ENCODE measurements at regions not wholly inside any gene's neighbourhood (a gene's known extent, or its start where the extent isn't known, plus 50 kb on each side); places are given as distances from the start of the nearest gene placed in this dataset.

- H3K36me3 ChIP-seq (ENCODE audit: control insufficient read depth in 3 of 3, insufficient read depth in 3 of 3, low read length in 3 of 3): no peaks in the 10 kb centered on the region
- no peak overlapping the region for H3K27ac ChIP-seq (ENCODE audit: low read depth, low read length)
- peaks cover 0 to 7% (median 0%) of the 10 kb centered on the region in 3 donors for H3K4me1 ChIP-seq (ENCODE audit: control insufficient read depth in 3 of 3, insufficient read depth in 3 of 3, low read length in 3 of 3)
- H3K27me3 ChIP-seq (ENCODE audit: control insufficient read depth in 3 of 3, insufficient read depth in 3 of 3, low read length in 3 of 3): no peaks in the 10 kb centered on the region
- H3K9ac ChIP-seq (ENCODE audit: low read depth in 1 of 3, low read length in 3 of 3): no peak overlapping the region
- H3K4me3 ChIP-seq (ENCODE audit: low read length in 3 of 3): no peak overlapping the region
- H3K9me3 ChIP-seq (ENCODE audit: control insufficient read depth in 3 of 3, low read length in 3 of 3): no peaks in the 10 kb centered on the region
Observed at GRCh38 chr18:56067214-56067894, 479.4 kb upstream of the TCF4 start.

DNA sequence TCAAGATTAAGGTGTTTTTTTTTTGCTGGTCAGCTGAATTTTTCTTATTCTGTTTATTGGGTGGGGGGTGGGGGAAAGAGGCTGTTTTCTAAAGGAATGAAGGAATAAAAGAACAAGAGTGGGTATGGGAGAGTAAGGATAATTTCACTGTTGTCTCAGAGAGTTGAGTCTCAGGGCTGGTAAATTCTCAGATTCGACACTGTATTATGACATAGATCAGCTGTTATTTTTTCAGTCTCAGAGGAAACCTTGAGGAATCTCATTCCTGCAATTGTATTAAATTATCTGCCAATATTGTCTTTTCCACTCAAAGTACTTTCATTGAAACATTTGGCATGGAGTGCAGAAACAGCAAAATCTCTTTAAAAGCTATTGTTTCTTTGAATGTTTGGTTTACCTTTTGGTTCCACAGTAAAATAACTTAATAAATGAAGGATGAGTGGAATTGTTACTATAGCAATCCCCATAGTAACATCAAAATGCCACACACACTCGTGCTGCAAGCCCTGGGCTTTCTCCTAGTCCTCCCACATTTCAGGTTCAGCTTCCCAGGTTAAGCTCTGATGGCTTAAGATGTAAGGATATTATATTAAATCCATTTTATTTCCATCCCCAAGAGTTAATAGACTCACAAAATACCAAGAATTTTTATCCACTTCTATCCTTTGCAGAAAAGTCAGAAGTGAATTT, 478.7 kb upstream of the TCF4 start:
- H3K27me3 ChIP-seq (ENCODE audit: control insufficient read depth in 3 of 3, insufficient read depth in 3 of 3, low read length in 3 of 3): no peaks in the 10 kb centered on the region
- no peak overlapping the region for H3K9ac ChIP-seq (ENCODE audit: low read depth in 1 of 3, low read length in 3 of 3)
- H3K36me3 ChIP-seq (ENCODE audit: control insufficient read depth in 3 of 3, insufficient read depth in 3 of 3, low read length in 3 of 3): no peaks in the 10 kb centered on the region
- H3K4me3 ChIP-seq (ENCODE audit: low read length in 3 of 3): no peak overlapping the region
- no peaks in the 10 kb centered on the region for H3K9me3 ChIP-seq (ENCODE audit: control insufficient read depth in 3 of 3, low read length in 3 of 3)
- no peak overlapping the region for H3K27ac ChIP-seq (ENCODE audit: low read depth, low read length)
- peaks cover 0 to 7% (median 0%) of the 10 kb centered on the region in 3 donors for H3K4me1 ChIP-seq (ENCODE audit: control insufficient read depth in 3 of 3, insufficient read depth in 3 of 3, low read length in 3 of 3)

GRCh38 chr18:56065086-56065485, 477.1 kb upstream of the TCF4 start:
- Histone ChIP-seq H3K9me3 (ENCODE audit: control insufficient read depth in 3 of 3, low read length in 3 of 3) (no peaks in the 10 kb centered on the region), H3K27me3 (ENCODE audit: control insufficient read depth in 3 of 3, insufficient read depth in 3 of 3, low read length in 3 of 3) (no peaks in the 10 kb centered on the region), H3K36me3 (ENCODE audit: control insufficient read depth in 3 of 3, insufficient read depth in 3 of 3, low read length in 3 of 3) (no peaks in the 10 kb centered on the region), H3K27ac (ENCODE audit: low read depth, low read length) (no peak overlapping the region), H3K9ac (ENCODE audit: low read depth in 1 of 3, low read length in 3 of 3) (no peak overlapping the region), H3K4me3 (ENCODE audit: low read length in 3 of 3) (no peak overlapping the region), H3K4me1 (ENCODE audit: control insufficient read depth in 3 of 3, insufficient read depth in 3 of 3, low read length in 3 of 3) (peaks cover 0 to 7% (median 0%) of the 10 kb centered on the region in 3 donors)

DNA sequence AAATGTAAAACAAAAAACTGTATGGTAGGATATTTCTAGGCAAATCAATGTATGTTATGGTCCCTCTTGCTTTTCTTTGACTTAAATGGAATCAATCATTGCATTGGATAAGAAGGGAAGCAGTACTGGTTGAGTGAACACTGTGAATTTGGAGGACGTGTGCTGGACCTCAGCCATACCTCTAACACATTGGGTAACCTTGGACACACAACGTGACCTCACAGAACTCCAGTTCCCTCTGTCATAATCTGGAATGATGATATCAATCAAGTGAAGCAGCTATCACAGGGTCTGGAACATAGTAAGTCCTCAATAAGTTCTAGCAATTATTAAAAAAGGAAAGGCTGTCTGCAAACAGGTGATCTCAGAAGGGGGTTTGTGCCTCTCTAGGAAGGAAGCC, 474.9 kb upstream of the TCF4 start:
- no peaks in the 10 kb centered on the region for H3K27me3 ChIP-seq (ENCODE audit: control insufficient read depth in 3 of 3, insufficient read depth in 3 of 3, low read length in 3 of 3)
- no peak overlapping the region for H3K4me3 ChIP-seq (ENCODE audit: low read length in 3 of 3)
- no peak overlapping the region for H3K27ac ChIP-seq (ENCODE audit: low read depth, low read length)
- H3K9me3 ChIP-seq (ENCODE audit: control insufficient read depth in 3 of 3, low read length in 3 of 3): no peaks in the 10 kb centered on the region
- H3K36me3 ChIP-seq (ENCODE audit: control insufficient read depth in 3 of 3, insufficient read depth in 3 of 3, low read length in 3 of 3): no peaks in the 10 kb centered on the region
- peaks cover 0 to 2% (median 0%) of the 10 kb centered on the region in 3 donors for H3K4me1 ChIP-seq (ENCODE audit: control insufficient read depth in 3 of 3, insufficient read depth in 3 of 3, low read length in 3 of 3)
- H3K9ac ChIP-seq (ENCODE audit: low read depth in 1 of 3, low read length in 3 of 3): no peak overlapping the region

DNA sequence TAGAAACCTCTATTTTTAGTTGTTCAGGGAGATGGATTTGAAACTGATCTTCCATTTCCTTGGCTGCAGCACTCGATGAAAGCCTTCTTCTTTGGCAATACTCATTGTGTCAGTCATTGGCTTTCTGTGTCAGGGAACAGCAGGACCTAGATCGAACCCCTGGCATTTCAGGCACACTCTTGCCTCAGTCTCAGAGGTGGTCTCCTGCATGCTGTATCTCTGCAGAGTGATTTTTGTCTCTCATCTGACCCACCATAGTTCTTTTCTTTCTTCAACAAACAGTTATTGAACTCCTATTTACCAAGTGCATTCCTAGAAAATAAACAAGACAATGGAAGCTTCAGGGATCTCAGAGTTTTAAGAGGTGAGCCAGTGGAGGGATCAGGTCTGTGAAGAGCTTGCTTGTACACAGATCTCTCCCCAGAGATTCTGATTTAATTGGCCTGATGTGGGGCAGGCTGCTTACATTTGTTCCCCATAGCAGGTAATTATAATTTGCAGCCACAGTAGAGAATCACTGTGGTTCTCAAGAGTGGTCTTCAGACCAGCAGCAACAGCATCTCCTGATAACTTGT, 473.1 kb upstream of the TCF4 start:
- Histone ChIP-seq H3K9ac (ENCODE audit: low read depth in 1 of 3, low read length in 3 of 3) (no peak overlapping the region), H3K4me1 (ENCODE audit: control insufficient read depth in 3 of 3, insufficient read depth in 3 of 3, low read length in 3 of 3) (peaks cover 0 to 2% (median 0%) of the 10 kb centered on the region in 3 donors), H3K36me3 (ENCODE audit: control insufficient read depth in 3 of 3, insufficient read depth in 3 of 3, low read length in 3 of 3) (no peaks in the 10 kb centered on the region), H3K27ac (ENCODE audit: low read depth, low read length) (no peak overlapping the region), H3K27me3 (ENCODE audit: control insufficient read depth in 3 of 3, insufficient read depth in 3 of 3, low read length in 3 of 3) (no peaks in the 10 kb centered on the region), H3K4me3 (ENCODE audit: low read length in 3 of 3) (no peak overlapping the region), H3K9me3 (ENCODE audit: control insufficient read depth in 3 of 3, low read length in 3 of 3) (no peaks in the 10 kb centered on the region)

GRCh38 chr18:56052202-56052601, 464.2 kb upstream of the TCF4 start:
- Histone ChIP-seq H3K27me3 (ENCODE audit: control insufficient read depth in 3 of 3, insufficient read depth in 3 of 3, low read length in 3 of 3) (no peaks in the 10 kb centered on the region), H3K4me3 (ENCODE audit: low read length in 3 of 3) (no peak overlapping the region), H3K9me3 (ENCODE audit: control insufficient read depth in 3 of 3, low read length in 3 of 3) (no peaks in the 10 kb centered on the region), H3K27ac (ENCODE audit: low read depth, low read length) (no peak overlapping the region), H3K9ac (ENCODE audit: low read depth in 1 of 3, low read length in 3 of 3) (no peak overlapping the region), H3K36me3 (ENCODE audit: control insufficient read depth in 3 of 3, insufficient read depth in 3 of 3, low read length in 3 of 3) (no peaks in the 10 kb centered on the region), H3K4me1 (ENCODE audit: control insufficient read depth in 3 of 3, insufficient read depth in 3 of 3, low read length in 3 of 3) (no peaks in the 10 kb centered on the region)

- Histone ChIP-seq H3K36me3 (ENCODE audit: control insufficient read depth in 3 of 3, insufficient read depth in 3 of 3, low read length in 3 of 3) (no peaks in the 10 kb centered on the region), H3K4me3 (ENCODE audit: low read length in 3 of 3) (no peak overlapping the region), H3K9me3 (ENCODE audit: control insufficient read depth in 3 of 3, low read length in 3 of 3) (no peaks in the 10 kb centered on the region), H3K27me3 (ENCODE audit: control insufficient read depth in 3 of 3, insufficient read depth in 3 of 3, low read length in 3 of 3) (no peaks in the 10 kb centered on the region), H3K9ac (ENCODE audit: low read depth in 1 of 3, low read length in 3 of 3) (no peak overlapping the region), H3K27ac (ENCODE audit: low read depth, low read length) (no peak overlapping the region), H3K4me1 (ENCODE audit: control insufficient read depth in 3 of 3, insufficient read depth in 3 of 3, low read length in 3 of 3) (no peaks in the 10 kb centered on the region)
Observed at GRCh38 chr18:56044239-56044638, 456.2 kb upstream of the TCF4 start.

GRCh38 chr18:56043641-56044061, 455.7 kb upstream of the TCF4 start:
- no peaks in the 10 kb centered on the region for H3K4me1 ChIP-seq (ENCODE audit: control insufficient read depth in 3 of 3, insufficient read depth in 3 of 3, low read length in 3 of 3)
- H3K27me3 ChIP-seq (ENCODE audit: control insufficient read depth in 3 of 3, insufficient read depth in 3 of 3, low read length in 3 of 3): no peaks in the 10 kb centered on the region
- no peak overlapping the region for H3K27ac ChIP-seq (ENCODE audit: low read depth, low read length)
- H3K9ac ChIP-seq (ENCODE audit: low read depth in 1 of 3, low read length in 3 of 3): no peak overlapping the region
- no peaks in the 10 kb centered on the region for H3K9me3 ChIP-seq (ENCODE audit: control insufficient read depth in 3 of 3, low read length in 3 of 3)
- H3K36me3 ChIP-seq (ENCODE audit: control insufficient read depth in 3 of 3, insufficient read depth in 3 of 3, low read length in 3 of 3): no peaks in the 10 kb centered on the region
- H3K4me3 ChIP-seq (ENCODE audit: low read length in 3 of 3): no peak overlapping the region

- H3K27ac ChIP-seq (ENCODE audit: low read depth, low read length): no peak overlapping the region
- no peaks in the 10 kb centered on the region for H3K4me1 ChIP-seq (ENCODE audit: control insufficient read depth in 3 of 3, insufficient read depth in 3 of 3, low read length in 3 of 3)
- H3K9me3 ChIP-seq (ENCODE audit: control insufficient read depth in 3 of 3, low read length in 3 of 3): no peaks in the 10 kb centered on the region
- H3K9ac ChIP-seq (ENCODE audit: low read depth in 1 of 3, low read length in 3 of 3): no peak overlapping the region
- no peaks in the 10 kb centered on the region for H3K27me3 ChIP-seq (ENCODE audit: control insufficient read depth in 3 of 3, insufficient read depth in 3 of 3, low read length in 3 of 3)
- no peak overlapping the region for H3K4me3 ChIP-seq (ENCODE audit: low read length in 3 of 3)
- H3K36me3 ChIP-seq (ENCODE audit: control insufficient read depth in 3 of 3, insufficient read depth in 3 of 3, low read length in 3 of 3): no peaks in the 10 kb centered on the region
Observed at GRCh38 chr18:56042915-56043536, 455.0 kb upstream of the TCF4 start.
